Fibroblast of villous mesenchyme (primary cell): ENCODE measurements at regions not wholly inside any gene's neighbourhood (a gene's known extent, or its start where the extent isn't known, plus 50 kb on each side); places are given as distances from the start of the nearest gene placed in this dataset.

Source experiments
- DNase-seq: peaks from one replicate; pipeline ENCODE4 v3.0.0-alpha.2; 2010; ENCODE audit warnings: low read depth
- H3K4me3 ChIP-seq: 2 replicates; pipeline ENCODE4 v1.5.1; 2011; ENCODE audit warnings: low read depth, mild to moderate bottlenecking, low read length
- CTCF ChIP-seq: IDR thresholded peaks from 2 replicates; pipeline ENCODE4 v1.5.1; 2012; ENCODE audit warnings: low read depth, mild to moderate bottlenecking, low read length; ENCODE audit not compliant: insufficient read depth

- no peak for DNase-seq
- no peak overlapping the region for H3K4me3 ChIP-seq
- TF ChIP-seq CTCF: no peak
These were observed 184.0 kb upstream of the SATB1 start for GRCh38 chr3:18609187-18609586.

- TF ChIP-seq CTCF: no peak
- no peak for DNase-seq
These were observed 172.8 kb upstream of the SATB1 start for GRCh38 chr3:18597919-18598318.

GRCh38 chr3:18593231-18593630 lies 168.1 kb upstream of the SATB1 start:
- no peak for TF ChIP-seq CTCF
- no peak overlapping the region for H3K4me3 ChIP-seq
- DNase-seq: no peak

More at GRCh38 chr3:18597919-18598318, 172.8 kb upstream of the SATB1 start:
- H3K4me3 ChIP-seq: no peak overlapping the region

- no peak overlapping the region for H3K4me3 ChIP-seq
- no peak for DNase-seq
- TF ChIP-seq CTCF: no peak
These were observed 166.0 kb upstream of the SATB1 start for GRCh38 chr3:18591120-18591519.

GRCh38 chr3:18586076-18586475 lies 160.9 kb upstream of the SATB1 start:
- no peak for TF ChIP-seq CTCF
- DNase-seq: no peak
- no peak overlapping the region for H3K4me3 ChIP-seq

GRCh38 chr3:18585004-18585968 lies 160.1 kb upstream of the SATB1 start:
- no peak overlapping the region for H3K4me3 ChIP-seq
- DNase-seq: no peak
- TF ChIP-seq CTCF: no peak

- TF ChIP-seq CTCF: no peak
- peak; percentile 0 for DNase-seq
- H3K4me3 ChIP-seq: no peak overlapping the region
These were observed 155.1 kb upstream of the SATB1 start for GRCh38 chr3:18580268-18580667.
